ENCODE measurements at regions not wholly inside any gene's neighbourhood (a gene's known extent, or its start where the extent isn't known, plus 50 kb on each side); places are given as distances from the start of the nearest gene placed in this dataset.

- peaks cover 14% of the 10 kb centered on the region for H3K4me1 ChIP-seq (ENCODE audit: low read length)
- H2AFZ ChIP-seq (ENCODE audit: low read depth, low read length): no peak overlapping the region
- H3K79me2 ChIP-seq (ENCODE audit: low read length): peaks cover 68% of the 10 kb centered on the region
- no peak overlapping the region for H3K9ac ChIP-seq (ENCODE audit: low read length)
- no peaks in the 10 kb centered on the region for H3K9me3 ChIP-seq (ENCODE audit: insufficient read depth, low read length)
- H3K36me3 ChIP-seq (replicated peaks; ENCODE audit: low read depth, low read length): no peaks in the 10 kb centered on the region
- no peak overlapping the region for H3K27ac ChIP-seq (ENCODE audit: low read length)
- no peak overlapping the region for H3K4me2 ChIP-seq (ENCODE audit: low read length)
- no peak overlapping the region for H3K4me3 ChIP-seq (ENCODE audit: low read length)
- H4K20me1 ChIP-seq (ENCODE audit: insufficient read depth, low read length): peaks cover 3% of the 10 kb centered on the region; the same call in 1 of the 2 replicates
- H3K27me3 ChIP-seq (ENCODE audit: low read depth, low read length): no peaks in the 10 kb centered on the region
- TF ChIP-seq CTCF (IDR thresholded peaks at IDR 0.05; ENCODE audit: low read depth, low read length) (no peak), EZH2phosphoT487 (IDR thresholded peaks at IDR 0.05; ENCODE audit: low read depth) (no peak)
These were observed 66.1 kb downstream of the FAM217A start for GRCh38 chr6:4012826-4013225.

GRCh38 chr6:4017058-4017739 lies 61.7 kb downstream of the FAM217A start:
- Histone ChIP-seq H3K27ac (ENCODE audit: low read length) (peak overlapping the region; percentile 88), H3K79me2 (ENCODE audit: low read length) (peaks cover 76% of the 10 kb centered on the region)

GRCh38 chr6:4017834-4018170 lies 61.1 kb downstream of the FAM217A start:
- H3K9me3 ChIP-seq (ENCODE audit: insufficient read depth, low read length): no peaks in the 10 kb centered on the region
- no peak overlapping the region; the same call in 1 of the 2 replicates for H2AFZ ChIP-seq (ENCODE audit: low read depth, low read length)
- H3K79me2 ChIP-seq (ENCODE audit: low read length): peaks cover 76% of the 10 kb centered on the region
- H3K4me3 ChIP-seq (ENCODE audit: low read length): peak overlapping the region; percentile 97
- H3K9ac ChIP-seq (ENCODE audit: low read length): peak overlapping the region; percentile 90
- no peaks in the 10 kb centered on the region for H3K27me3 ChIP-seq (ENCODE audit: low read depth, low read length)
- H3K4me2 ChIP-seq (ENCODE audit: low read length): peak overlapping the region; percentile 94
- H3K36me3 ChIP-seq (replicated peaks; ENCODE audit: low read depth, low read length): no peaks in the 10 kb centered on the region
- H3K27ac ChIP-seq (ENCODE audit: low read length): peak overlapping the region; percentile 88
- H4K20me1 ChIP-seq (ENCODE audit: insufficient read depth, low read length): peaks cover 9% of the 10 kb centered on the region
- TF ChIP-seq CTCF (IDR thresholded peaks at IDR 0.05; ENCODE audit: low read depth, low read length) (no peak), EZH2phosphoT487 (IDR thresholded peaks at IDR 0.05; ENCODE audit: low read depth) (no peak)
- H3K4me1 ChIP-seq (ENCODE audit: low read length): peaks cover 14% of the 10 kb centered on the region

More at GRCh38 chr6:4017058-4017739, 61.7 kb downstream of the FAM217A start:
- H3K4me1 ChIP-seq (ENCODE audit: low read length): peaks cover 11% of the 10 kb centered on the region
- H2AFZ ChIP-seq (ENCODE audit: low read depth, low read length): no peak overlapping the region
- H3K27me3 ChIP-seq (ENCODE audit: low read depth, low read length): no peaks in the 10 kb centered on the region
- peak overlapping the region; percentile 97 for H3K4me3 ChIP-seq (ENCODE audit: low read length)
- TF ChIP-seq EZH2phosphoT487 (IDR thresholded peaks at IDR 0.05; ENCODE audit: low read depth) (no peak), CTCF (IDR thresholded peaks at IDR 0.05; ENCODE audit: low read depth, low read length) (no peak)
- peaks cover 3% of the 10 kb centered on the region; the same call in 1 of the 2 replicates for H4K20me1 ChIP-seq (ENCODE audit: insufficient read depth, low read length)
- no peaks in the 10 kb centered on the region for H3K9me3 ChIP-seq (ENCODE audit: insufficient read depth, low read length)
- peak overlapping the region; percentile 94 for H3K4me2 ChIP-seq (ENCODE audit: low read length)
- H3K9ac ChIP-seq (ENCODE audit: low read length): peak overlapping the region; percentile 90
- H3K36me3 ChIP-seq (replicated peaks; ENCODE audit: low read depth, low read length): no peaks in the 10 kb centered on the region

GRCh38 chr6:4018171-4018923 lies 60.6 kb downstream of the FAM217A start:
- H3K79me2 ChIP-seq (ENCODE audit: low read length): peaks cover 76% of the 10 kb centered on the region
- TF ChIP-seq CTCF (IDR thresholded peaks at IDR 0.05; ENCODE audit: low read depth, low read length) (peak; percentile 24; the same call in 1 of the 2 replicates), EZH2phosphoT487 (IDR thresholded peaks at IDR 0.05; ENCODE audit: low read depth) (no peak)

More at GRCh38 chr6:4018171-4018923, 60.6 kb downstream of the FAM217A start:
- Histone ChIP-seq H3K4me3 (ENCODE audit: low read length) (peak overlapping the region; percentile 97), H3K27ac (ENCODE audit: low read length) (peak overlapping the region; percentile 88), H4K20me1 (ENCODE audit: insufficient read depth, low read length) (peaks cover 15% of the 10 kb centered on the region), H3K9me3 (ENCODE audit: insufficient read depth, low read length) (no peaks in the 10 kb centered on the region), H3K4me1 (ENCODE audit: low read length) (peaks cover 19% of the 10 kb centered on the region), H2AFZ (ENCODE audit: low read depth, low read length) (peak overlapping the region; percentile 35; the same call in 1 of the 2 replicates), H3K9ac (ENCODE audit: low read length) (peak overlapping the region; percentile 90), H3K27me3 (ENCODE audit: low read depth, low read length) (no peaks in the 10 kb centered on the region), H3K4me2 (ENCODE audit: low read length) (peak overlapping the region; percentile 94), H3K36me3 (replicated peaks; ENCODE audit: low read depth, low read length) (no peaks in the 10 kb centered on the region)

Measured in OCI-LY3 (cell line).